Adrenal gland (tissue), 5 donors: ENCODE measurements at regions not wholly inside any gene's neighbourhood (a gene's known extent, or its start where the extent isn't known, plus 50 kb on each side); places are given as distances from the start of the nearest gene placed in this dataset.

Experiments used
- POLR2A ChIP-seq, 2 donors: fragments of 450-650 bp; IDR thresholded peaks; one replicate each; pipeline ENCODE4 v1.6.1; 2017; ENCODE audit warnings: antibody characterized with exemption in 2 of 2, mild to moderate bottlenecking in 2 of 2, moderate library complexity in 1 of 2
- TF ChIP-seq, protein P1 (sequence below), 6 experiments: fragments of 450-650 bp in 4 of 6; fragments of 200-600 bp in 2 of 6; sonication (generic) in 1 of 6; IDR thresholded peaks; 1 replicate in 5 of 6; 2 replicates in 1 of 6; pipeline versions ENCODE4 v1.5.1 to v1.8.0; 2016 to 2021; ENCODE audit warnings: antibody characterized with exemption in 6 of 6, mild to moderate bottlenecking in 2 of 6, moderate library complexity in 1 of 6
- donor health status: DM: no; HTN: no; CAD: no.

DNA sequence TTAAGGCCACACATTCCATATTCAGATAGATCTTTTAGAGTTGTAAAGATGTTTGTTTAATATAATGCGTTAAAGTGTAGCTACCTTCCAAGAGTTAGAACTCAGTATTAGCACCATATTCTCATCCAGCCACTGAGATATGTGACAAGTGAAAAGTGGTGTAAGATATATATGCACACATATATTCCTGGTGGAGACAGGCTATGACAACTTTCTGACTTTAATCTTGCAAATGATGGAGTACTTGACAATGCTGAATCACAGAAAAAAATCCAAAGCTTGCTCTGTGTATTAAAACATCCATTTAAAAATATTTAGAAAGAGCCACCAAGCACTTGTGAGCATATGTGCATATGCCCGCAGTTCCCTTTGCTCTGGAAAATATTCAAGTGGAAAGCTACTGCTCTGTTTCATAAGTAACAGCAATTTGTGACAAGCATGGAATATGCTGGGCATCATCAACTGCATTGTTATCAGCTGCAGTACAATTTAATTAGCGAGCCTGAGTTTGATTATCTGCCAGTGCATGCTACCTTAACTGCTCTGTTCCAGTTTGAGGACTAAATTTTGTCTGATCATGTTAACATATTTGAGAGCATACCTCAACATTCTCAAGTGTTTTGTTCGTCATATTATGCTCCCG, 64.8 kb downstream of the VIP start:
- no peak for TF ChIP-seq POLR2A (IDR thresholded peaks at IDR 0.05)
- TF ChIP-seq, protein P1, sequence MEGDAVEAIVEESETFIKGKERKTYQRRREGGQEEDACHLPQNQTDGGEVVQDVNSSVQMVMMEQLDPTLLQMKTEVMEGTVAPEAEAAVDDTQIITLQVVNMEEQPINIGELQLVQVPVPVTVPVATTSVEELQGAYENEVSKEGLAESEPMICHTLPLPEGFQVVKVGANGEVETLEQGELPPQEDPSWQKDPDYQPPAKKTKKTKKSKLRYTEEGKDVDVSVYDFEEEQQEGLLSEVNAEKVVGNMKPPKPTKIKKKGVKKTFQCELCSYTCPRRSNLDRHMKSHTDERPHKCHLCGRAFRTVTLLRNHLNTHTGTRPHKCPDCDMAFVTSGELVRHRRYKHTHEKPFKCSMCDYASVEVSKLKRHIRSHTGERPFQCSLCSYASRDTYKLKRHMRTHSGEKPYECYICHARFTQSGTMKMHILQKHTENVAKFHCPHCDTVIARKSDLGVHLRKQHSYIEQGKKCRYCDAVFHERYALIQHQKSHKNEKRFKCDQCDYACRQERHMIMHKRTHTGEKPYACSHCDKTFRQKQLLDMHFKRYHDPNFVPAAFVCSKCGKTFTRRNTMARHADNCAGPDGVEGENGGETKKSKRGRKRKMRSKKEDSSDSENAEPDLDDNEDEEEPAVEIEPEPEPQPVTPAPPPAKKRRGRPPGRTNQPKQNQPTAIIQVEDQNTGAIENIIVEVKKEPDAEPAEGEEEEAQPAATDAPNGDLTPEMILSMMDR (IDR thresholded peaks at IDR 0.05), result no peak
